GM13977 (cell line): ENCODE measurements at regions not wholly inside any gene's neighbourhood (a gene's known extent, or its start where the extent isn't known, plus 50 kb on each side); places are given as distances from the start of the nearest gene placed in this dataset.
"Not testable (repeated sequence)": the region's sequence is repeated elsewhere in the genome, so short reads cannot be mapped to it uniquely, and the experiment has no call there.

Experiments
- DNase-seq: peaks from one replicate; pipeline ENCODE4 v3.0.0; 2012; ENCODE audit warnings: low spot score
- CTCF ChIP-seq: IDR thresholded peaks from 2 replicates; pipeline ENCODE4 v1.5.1; 2012; ENCODE audit warnings: mild to moderate bottlenecking, control low read depth; ENCODE audit not compliant: insufficient read depth; ENCODE audit errors: extremely low read depth, missing control alignments
- in situ Hi-C: fragments of 300-500 bp; cut with MboI; formaldehyde crosslinking; loops from one replicate; pipeline ENCODE4 v1.12.0; 2022; ENCODE audit warnings: low sequenced_read_pairs, low pct_unique_long_range_greater_than_20kb, mixed read lengths, inconsistent platforms; ENCODE audit not compliant: unreplicated experiment

GRCh38 chr16:61128545-61129323, 907.5 kb downstream of the CDH8 start:
- in situ Hi-C loops, result no loop called here
- no peak for TF ChIP-seq CTCF
- DNase-seq, result no peak

DNA sequence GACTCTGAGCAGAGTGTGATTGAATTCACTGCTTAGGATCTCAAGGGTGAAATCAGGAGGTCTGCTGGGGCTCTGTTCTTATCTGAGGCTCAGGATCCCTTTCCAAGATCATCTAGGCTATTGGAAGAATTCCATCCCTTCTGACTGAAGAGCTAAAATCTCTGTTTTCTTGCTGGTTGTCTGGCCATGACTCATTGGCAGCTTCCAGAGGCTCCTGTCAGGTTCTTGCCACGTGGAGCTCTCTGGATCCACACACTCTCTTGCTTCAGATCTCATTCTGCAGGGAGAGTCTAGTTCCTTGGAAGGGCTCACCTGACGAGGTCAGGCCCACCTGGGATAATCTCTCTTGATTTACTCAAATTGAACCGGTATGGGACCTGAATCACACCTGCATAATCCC, 930.7 kb downstream of the CDH8 start:
- no peak for DNase-seq
- no peak for TF ChIP-seq CTCF
- in situ Hi-C loops, result no loop called here

GRCh38 chr16:61098505-61098904, 937.7 kb downstream of the CDH8 start:
- in situ Hi-C loops, result no loop called here
- no peak for TF ChIP-seq CTCF
- no peak for DNase-seq

- in situ Hi-C loops, DNase-seq: not testable (repeated sequence)
Observed at GRCh38 chr16:61091300-61091699, 944.9 kb downstream of the CDH8 start.

- no peak for TF ChIP-seq CTCF
- in situ Hi-C loops, result no loop called here
- no peak for DNase-seq
Observed at GRCh38 chr16:61083711-61084110, 952.5 kb downstream of the CDH8 start.

GRCh38 chr16:61074324-61074723, 961.9 kb downstream of the CDH8 start:
- no peak for TF ChIP-seq CTCF
- in situ Hi-C loops, result no loop called here
- no peak for DNase-seq

- TF ChIP-seq CTCF, result no peak
- in situ Hi-C loops, result no loop called here
- DNase-seq, result no peak
Observed at GRCh38 chr16:61057635-61058034, 978.6 kb downstream of the CDH8 start.
